Choroid plexus epithelial cell (primary cell): ENCODE measurements at regions not wholly inside any gene's neighbourhood (a gene's known extent, or its start where the extent isn't known, plus 50 kb on each side); places are given as distances from the start of the nearest gene placed in this dataset.
"Not testable (repeated sequence)": the region's sequence is repeated elsewhere in the genome, so short reads cannot be mapped to it uniquely, and the experiment has no call there.

ENCODE experiments used
- DNase-seq: peaks from one replicate; pipeline ENCODE4 v3.0.0-alpha.2; 2010; ENCODE audit warnings: low read depth
- H3K4me3 ChIP-seq: 2 replicates; pipeline ENCODE4 v1.5.1; 2011; ENCODE audit warnings: low read depth, mild to moderate bottlenecking, control low read depth, low read length, moderate library complexity
- CTCF ChIP-seq: conservative IDR thresholded peaks from 2 replicates; pipeline ENCODE4 v1.5.1; 2011; ENCODE audit warnings: low read depth, mild to moderate bottlenecking, control low read depth, inconsistent platforms, low read length, moderate library complexity

DNA sequence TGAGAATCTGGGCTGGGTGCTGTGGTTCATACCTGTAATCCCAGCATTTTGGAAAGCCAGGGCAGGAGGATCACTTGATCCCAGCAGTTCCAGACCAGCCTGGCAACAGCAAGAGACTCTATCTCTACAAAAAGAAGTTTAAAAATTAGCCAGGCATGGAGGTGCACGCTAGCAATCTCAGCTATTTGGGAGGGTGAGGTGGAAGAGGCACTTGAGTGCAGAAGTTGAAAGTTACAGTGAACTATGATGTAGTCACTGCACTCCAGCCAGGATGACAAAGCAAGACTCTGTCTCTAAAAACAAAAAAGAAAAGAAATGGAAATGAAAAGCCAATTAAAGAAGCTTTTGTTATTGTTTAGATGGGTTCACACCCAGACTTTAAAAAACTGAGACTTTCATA lies 131.6 kb upstream of the RASA1 start:
- no peak for DNase-seq
- TF ChIP-seq CTCF = no peak
- no peak overlapping the region for H3K4me3 ChIP-seq

- TF ChIP-seq CTCF = no peak
- no peak overlapping the region for H3K4me3 ChIP-seq
- DNase-seq = no peak
Measured at GRCh38 chr5:87136733-87137132, 130.9 kb upstream of the RASA1 start.

DNA sequence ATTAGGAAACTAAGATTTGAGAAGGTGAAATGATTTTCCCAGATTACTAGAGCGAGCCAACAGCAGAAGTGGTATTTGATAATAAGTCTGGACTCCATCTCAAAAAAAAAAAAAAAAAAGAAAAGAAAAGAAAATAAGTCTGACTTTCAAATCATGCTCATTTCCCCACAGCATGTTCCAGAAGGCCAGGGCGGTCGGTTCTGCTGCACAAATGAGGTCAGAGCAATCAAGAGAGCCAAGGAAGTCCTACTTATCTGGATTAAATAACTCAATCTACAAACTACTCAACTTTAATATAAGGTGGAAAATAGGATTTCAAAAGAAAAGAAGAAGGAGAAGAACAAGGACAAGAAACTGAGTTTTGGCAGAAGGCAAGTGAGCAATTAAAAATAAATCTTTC lies 130.4 kb upstream of the RASA1 start:
- no peak for DNase-seq
- no peak for TF ChIP-seq CTCF

GRCh38 chr5:87138091-87138805 lies 129.4 kb upstream of the RASA1 start:
- no peak overlapping the region for H3K4me3 ChIP-seq
- DNase-seq = no peak
- TF ChIP-seq CTCF = no peak

More for the DNA sequence above, 130.4 kb upstream of the RASA1 start:
- no peak overlapping the region for H3K4me3 ChIP-seq

GRCh38 chr5:87139795-87140194 lies 127.9 kb upstream of the RASA1 start:
- DNase-seq = no peak
- TF ChIP-seq CTCF = no peak
- H3K4me3 ChIP-seq = no peak overlapping the region

GRCh38 chr5:87141544-87141943 lies 126.1 kb upstream of the RASA1 start:
- no peak for TF ChIP-seq CTCF
- DNase-seq = no peak
- no peak overlapping the region for H3K4me3 ChIP-seq

- DNase-seq = peak; percentile 64
- not testable (repeated sequence) for H3K4me3 ChIP-seq
Measured at GRCh38 chr5:87145853-87146252, 121.8 kb upstream of the RASA1 start.
